ENCODE measurements at regions not wholly inside any gene's neighbourhood (a gene's known extent, or its start where the extent isn't known, plus 50 kb on each side); places are given as distances from the start of the nearest gene placed in this dataset.

DNA sequence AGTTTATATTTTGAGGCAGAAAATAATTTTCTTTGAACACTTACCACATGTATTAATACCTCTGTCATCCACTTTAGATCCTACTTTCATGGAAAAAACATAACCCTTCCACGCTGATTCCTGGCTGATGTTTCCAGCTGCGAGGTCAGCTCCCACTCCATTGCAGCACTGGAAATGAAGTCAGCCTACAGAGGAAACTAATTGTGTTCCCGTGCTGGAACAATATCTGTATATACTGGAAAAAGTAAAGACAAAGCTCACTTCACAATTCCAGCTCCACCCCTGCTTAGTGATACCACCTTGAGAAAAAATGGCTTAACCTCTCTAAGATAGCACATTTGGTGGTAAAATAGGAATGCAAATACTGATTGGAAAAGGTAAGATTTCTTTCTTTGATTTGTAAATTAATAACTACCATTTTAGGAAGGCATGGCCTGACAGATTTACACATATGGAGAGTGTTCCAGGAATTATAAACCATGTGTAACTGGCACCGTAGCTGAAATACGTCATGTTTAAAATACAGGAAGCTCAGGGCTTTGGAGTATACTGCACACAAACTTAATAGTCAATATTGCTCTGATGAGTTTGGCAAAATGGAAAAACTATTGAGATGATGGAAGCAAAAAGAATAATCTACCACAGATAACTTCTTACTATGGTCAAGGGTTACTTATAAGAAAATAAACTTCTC is 90.0 kb downstream of the TRIB2 start:
- H3K4me3 ChIP-seq (ENCODE audit: low read depth, low read length) = no peak overlapping the region
- DNase-seq (ENCODE audit: low read depth, low spot score) = no peak
- in situ Hi-C loops (cut with HindIII; ENCODE audit: low sequenced_read_pairs) = no loop called here
- TF ChIP-seq, protein P1, sequence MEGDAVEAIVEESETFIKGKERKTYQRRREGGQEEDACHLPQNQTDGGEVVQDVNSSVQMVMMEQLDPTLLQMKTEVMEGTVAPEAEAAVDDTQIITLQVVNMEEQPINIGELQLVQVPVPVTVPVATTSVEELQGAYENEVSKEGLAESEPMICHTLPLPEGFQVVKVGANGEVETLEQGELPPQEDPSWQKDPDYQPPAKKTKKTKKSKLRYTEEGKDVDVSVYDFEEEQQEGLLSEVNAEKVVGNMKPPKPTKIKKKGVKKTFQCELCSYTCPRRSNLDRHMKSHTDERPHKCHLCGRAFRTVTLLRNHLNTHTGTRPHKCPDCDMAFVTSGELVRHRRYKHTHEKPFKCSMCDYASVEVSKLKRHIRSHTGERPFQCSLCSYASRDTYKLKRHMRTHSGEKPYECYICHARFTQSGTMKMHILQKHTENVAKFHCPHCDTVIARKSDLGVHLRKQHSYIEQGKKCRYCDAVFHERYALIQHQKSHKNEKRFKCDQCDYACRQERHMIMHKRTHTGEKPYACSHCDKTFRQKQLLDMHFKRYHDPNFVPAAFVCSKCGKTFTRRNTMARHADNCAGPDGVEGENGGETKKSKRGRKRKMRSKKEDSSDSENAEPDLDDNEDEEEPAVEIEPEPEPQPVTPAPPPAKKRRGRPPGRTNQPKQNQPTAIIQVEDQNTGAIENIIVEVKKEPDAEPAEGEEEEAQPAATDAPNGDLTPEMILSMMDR (IDR thresholded peaks at IDR 0.05; ENCODE audit: low read depth, low read length) = no peak

DNA sequence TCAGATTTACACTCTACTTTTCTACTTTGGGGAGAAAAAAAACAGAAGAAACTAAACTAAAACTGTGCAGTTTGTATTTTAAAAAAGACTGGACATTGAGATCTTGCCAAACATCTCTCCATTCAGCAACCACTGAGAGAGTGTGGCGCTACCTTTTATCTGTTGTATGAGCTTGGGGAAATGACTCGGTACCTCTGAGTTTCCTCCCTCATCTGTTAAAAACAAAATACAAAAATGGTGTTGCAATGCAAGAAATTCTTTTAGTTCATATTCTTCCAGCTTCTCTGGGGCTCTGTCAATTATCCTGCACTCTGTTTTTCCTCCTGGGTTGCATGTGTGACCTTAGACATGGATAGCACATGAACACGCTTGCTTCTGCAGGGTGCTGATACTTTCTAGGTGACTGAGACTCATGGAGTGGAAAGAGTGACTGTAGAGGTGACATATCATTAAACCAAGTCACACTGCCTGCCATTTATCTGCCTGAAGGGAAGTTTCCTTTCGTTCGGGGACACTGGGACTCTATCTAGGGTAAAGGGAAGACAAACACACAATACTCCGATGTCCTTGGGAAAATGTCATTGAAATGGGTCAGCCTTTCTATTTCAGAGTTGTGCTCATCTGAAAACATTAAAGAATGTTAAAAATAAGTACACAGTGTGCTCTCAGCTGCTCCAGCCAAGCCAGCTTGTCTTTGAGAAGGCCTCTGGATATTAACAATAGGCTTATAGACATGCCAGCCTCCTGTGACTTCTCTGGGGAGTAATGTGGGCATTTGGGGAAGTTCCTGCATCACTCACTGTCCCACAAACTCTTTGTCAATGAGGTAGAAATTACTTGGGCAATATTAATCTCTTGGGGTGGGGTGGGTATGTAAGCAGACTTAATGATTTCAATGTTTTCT is 91.4 kb downstream of the TRIB2 start:
- DNase-seq (ENCODE audit: low read depth, low spot score) = no peak
- TF ChIP-seq, protein P1 (IDR thresholded peaks at IDR 0.05; ENCODE audit: low read depth, low read length) = no peak
- in situ Hi-C loops (cut with HindIII; ENCODE audit: low sequenced_read_pairs) = no loop called here
- H3K4me3 ChIP-seq (ENCODE audit: low read depth, low read length) = no peak overlapping the region

DNA sequence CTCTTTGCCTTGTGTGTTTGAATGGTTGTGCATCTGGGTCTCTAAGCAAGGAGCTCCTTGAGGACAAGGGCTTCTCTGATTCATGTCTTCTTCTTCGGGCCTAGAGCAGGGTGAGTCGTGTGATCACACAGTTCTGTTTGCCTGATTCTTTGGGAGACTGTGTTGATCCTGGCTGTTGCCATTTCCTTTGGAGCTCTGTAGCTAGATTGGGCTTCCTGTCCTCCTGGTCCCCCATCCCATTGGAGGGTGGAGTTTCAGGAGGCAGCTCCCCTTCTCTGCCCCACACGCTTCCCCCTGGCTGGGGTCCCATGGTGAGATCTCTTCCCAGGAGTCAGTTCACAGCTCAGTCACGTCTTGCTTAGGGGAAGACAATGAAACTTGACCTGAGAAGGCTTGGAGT is 92.8 kb downstream of the TRIB2 start:
- no peak overlapping the region for H3K4me3 ChIP-seq (ENCODE audit: low read depth, low read length)
- in situ Hi-C loops (cut with HindIII; ENCODE audit: low sequenced_read_pairs) = no loop called here
- no peak for DNase-seq (ENCODE audit: low read depth, low spot score)
- TF ChIP-seq, protein P1 (IDR thresholded peaks at IDR 0.05; ENCODE audit: low read depth, low read length) = no peak

DNA sequence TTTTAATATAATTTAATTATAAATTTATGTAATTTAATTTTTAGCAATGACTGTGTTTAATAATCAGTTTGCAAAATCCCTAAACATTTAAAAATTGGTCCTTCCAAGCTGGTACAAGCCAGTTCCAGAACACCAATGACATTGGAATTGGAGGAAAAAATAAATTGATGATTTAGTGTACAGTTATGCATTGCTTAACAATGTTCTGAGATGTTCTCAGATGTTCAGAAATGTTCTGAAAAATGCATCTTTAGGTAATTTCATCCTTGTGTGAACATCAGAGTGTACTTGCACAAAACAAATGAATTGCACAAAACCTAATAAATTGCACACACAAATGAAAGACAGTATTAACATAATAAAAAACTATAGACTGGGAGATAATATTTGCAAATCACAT is 95.2 kb downstream of the TRIB2 start:
- TF ChIP-seq, protein P1 (IDR thresholded peaks at IDR 0.05; ENCODE audit: low read depth, low read length) = no peak
- H3K4me3 ChIP-seq (ENCODE audit: low read depth, low read length) = no peak overlapping the region
- in situ Hi-C loops (cut with HindIII; ENCODE audit: low sequenced_read_pairs) = no loop called here
- DNase-seq (ENCODE audit: low read depth, low spot score) = no peak

DNA sequence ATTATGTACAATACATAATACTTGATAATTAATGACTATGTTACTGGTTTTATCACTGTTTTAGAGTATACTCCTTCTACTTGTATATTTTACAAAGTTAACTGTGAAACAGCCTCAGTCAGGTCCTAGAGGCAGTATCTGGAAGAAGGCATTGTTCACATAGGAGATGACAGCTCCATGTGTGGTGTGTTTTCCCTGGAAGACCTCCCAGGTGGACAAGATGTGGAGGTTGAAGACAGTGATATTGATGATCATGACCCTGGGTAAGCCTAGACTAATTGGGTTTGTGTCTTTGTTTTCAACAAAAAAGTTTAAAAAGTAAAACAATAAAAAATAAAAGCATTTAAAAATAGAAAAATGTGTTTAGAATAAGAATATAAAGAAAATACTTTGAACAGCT is 96.4 kb downstream of the TRIB2 start:
- in situ Hi-C loops (cut with HindIII; ENCODE audit: low sequenced_read_pairs) = no loop called here
- H3K4me3 ChIP-seq (ENCODE audit: low read depth, low read length) = no peak overlapping the region
- no peak for DNase-seq (ENCODE audit: low read depth, low spot score)
- TF ChIP-seq, protein P1 (IDR thresholded peaks at IDR 0.05; ENCODE audit: low read depth, low read length) = no peak

DNA sequence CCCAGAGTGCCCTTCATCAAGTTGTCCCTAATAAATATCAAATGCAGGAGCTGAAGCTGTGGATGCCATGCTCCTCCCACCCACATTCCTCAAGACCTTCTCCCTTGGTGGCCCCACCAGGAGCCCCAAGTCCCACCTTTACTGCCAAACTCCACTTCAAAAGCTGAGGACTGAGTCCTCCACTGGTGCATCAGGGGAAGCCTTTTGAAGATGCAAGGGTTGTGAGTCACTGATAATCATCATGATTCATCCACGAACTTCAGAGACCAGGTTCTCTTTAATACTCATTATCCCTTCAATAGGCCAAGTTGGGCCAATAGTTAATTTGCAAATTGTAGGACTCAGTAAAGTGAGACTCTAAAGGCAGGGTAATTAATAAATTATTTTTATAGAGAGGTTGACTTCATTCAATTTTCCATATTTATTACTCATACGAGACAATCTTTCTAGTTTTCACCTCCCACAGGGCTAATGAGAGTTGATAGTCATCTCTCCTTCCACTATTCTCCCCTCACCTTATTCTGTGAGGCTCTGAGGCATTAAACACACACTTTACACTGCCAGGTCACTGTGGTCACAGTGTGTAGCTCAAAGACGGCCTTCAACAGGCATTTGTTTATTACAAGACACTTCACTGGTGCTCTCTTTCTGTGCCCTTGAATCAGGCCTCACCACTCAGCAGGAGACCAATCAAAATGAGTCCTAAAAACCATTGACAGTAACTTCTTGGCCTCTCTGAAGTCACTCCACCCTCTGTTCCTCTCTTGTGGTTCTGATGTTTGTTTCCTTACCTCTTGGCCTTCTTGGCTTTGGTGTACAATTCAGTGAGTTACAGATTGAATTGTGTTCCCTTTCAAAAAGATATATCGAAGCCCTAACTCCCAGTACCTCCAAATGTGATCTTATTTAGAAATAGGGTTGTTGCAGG is 99.9 kb downstream of the TRIB2 start:
- in situ Hi-C loops (cut with HindIII; ENCODE audit: low sequenced_read_pairs) = no loop called here
- TF ChIP-seq, protein P1 (IDR thresholded peaks at IDR 0.05; ENCODE audit: low read depth, low read length) = no peak
- DNase-seq (ENCODE audit: low read depth, low spot score) = peak; percentile 60
- H3K4me3 ChIP-seq (ENCODE audit: low read depth, low read length) = no peak overlapping the region

Data from astrocyte of the spinal cord (primary cell).